Activated CD4-positive, alpha-beta T cell treated with anti-CD3 and anti-CD28 coated beads, Interleukin-2, amount 10 ng/mL, durations not matched to agents 7 days and 5 days (primary cell): ENCODE measurements at regions not wholly inside any gene's neighbourhood (a gene's known extent, or its start where the extent isn't known, plus 50 kb on each side); places are given as distances from the start of the nearest gene placed in this dataset.

Experiments
- CTCF ChIA-PET: fragments of 350-600 bp; sonication (Branson Sonifier 250); formaldehyde crosslinking; loops from one replicate; lab custom pipeline; 2021; ENCODE audit warnings: antibody characterized with exemption; lab: Charles Lee
- POLR2A ChIA-PET: fragments of 350-600 bp; sonication (Branson Sonifier 250); formaldehyde crosslinking; loops from one replicate; lab custom pipeline; 2021; ENCODE audit warnings: antibody characterized with exemption; lab: Charles Lee
- DNase-seq: peaks from one replicate; pipeline ENCODE4 v3.0.0-alpha.2; 2020
- H3K27ac Mint-ChIP-seq: one replicate; pipeline ENCODE4 v1.8.0; 2021; ENCODE audit warnings: mild to moderate bottlenecking, moderate library complexity, mixed read lengths
- H3K27me3 Mint-ChIP-seq: one replicate; pipeline ENCODE4 v1.8.0; 2021; ENCODE audit warnings: mixed read lengths
- H3K36me3 Mint-ChIP-seq: one replicate; pipeline ENCODE4 v1.8.0; 2021; ENCODE audit warnings: low read depth, mixed read lengths
- H3K4me1 Mint-ChIP-seq: one replicate; pipeline ENCODE4 v1.8.0; 2021; ENCODE audit warnings: mixed read lengths
- H3K4me3 Mint-ChIP-seq: one replicate; pipeline ENCODE4 v1.8.0; 2021; ENCODE audit warnings: mild to moderate bottlenecking, moderate library complexity, mixed read lengths
- H3K9me3 Mint-ChIP-seq: one replicate; pipeline ENCODE4 v1.8.0; 2021; ENCODE audit warnings: mixed read lengths

- Mint-ChIP-seq H3K27me3 (no peaks in the 10 kb centered on the region), H3K4me3 (no peak overlapping the region), H3K27ac (no peak overlapping the region), H3K9me3 (peaks cover 24% of the 10 kb centered on the region), H3K36me3 (no peaks in the 10 kb centered on the region), H3K4me1 (no peaks in the 10 kb centered on the region)
- DNase-seq = no peak
- POLR2A ChIA-PET = no interaction called here
- CTCF ChIA-PET = no interaction called here
Measured at GRCh38 chr16:6926341-6926740, 406.3 kb upstream of the RBFOX1 start.

- no peaks in the 10 kb centered on the region for H3K36me3 Mint-ChIP-seq
- ChIA-PET POLR2A (no interaction called here), CTCF (no interaction called here)
- H3K4me3 Mint-ChIP-seq = no peak overlapping the region
- no peaks in the 10 kb centered on the region for H3K27me3 Mint-ChIP-seq
- H3K9me3 Mint-ChIP-seq = peaks cover 7% of the 10 kb centered on the region
- H3K4me1 Mint-ChIP-seq = no peaks in the 10 kb centered on the region
- no peak overlapping the region for H3K27ac Mint-ChIP-seq
- no peak for DNase-seq
Measured at GRCh38 chr16:6918646-6919045, 414.0 kb upstream of the RBFOX1 start.

- ChIA-PET CTCF (no interaction called here), POLR2A (no interaction called here)
- H3K4me1 Mint-ChIP-seq = no peaks in the 10 kb centered on the region
- no peak for DNase-seq
- no peaks in the 10 kb centered on the region for H3K36me3 Mint-ChIP-seq
- peaks cover 13% of the 10 kb centered on the region for H3K9me3 Mint-ChIP-seq
- H3K27me3 Mint-ChIP-seq = no peaks in the 10 kb centered on the region
- H3K27ac Mint-ChIP-seq = no peak overlapping the region
- no peak overlapping the region for H3K4me3 Mint-ChIP-seq
Measured at GRCh38 chr16:6916946-6917345, 415.7 kb upstream of the RBFOX1 start.

- Mint-ChIP-seq H3K4me1 (no peaks in the 10 kb centered on the region), H3K4me3 (no peak overlapping the region), H3K27ac (no peak overlapping the region), H3K9me3 (peaks cover 8% of the 10 kb centered on the region), H3K36me3 (no peaks in the 10 kb centered on the region), H3K27me3 (no peaks in the 10 kb centered on the region)
- no peak for DNase-seq
- POLR2A ChIA-PET = no interaction called here
- CTCF ChIA-PET = no interaction called here
Measured at GRCh38 chr16:6913566-6913965, 419.1 kb upstream of the RBFOX1 start.

GRCh38 chr16:6910301-6910700, 422.3 kb upstream of the RBFOX1 start:
- H3K27ac Mint-ChIP-seq = no peak overlapping the region
- H3K36me3 Mint-ChIP-seq = no peaks in the 10 kb centered on the region
- H3K4me3 Mint-ChIP-seq = no peak overlapping the region
- ChIA-PET CTCF (no interaction called here), POLR2A (no interaction called here)
- peaks cover 8% of the 10 kb centered on the region for H3K9me3 Mint-ChIP-seq
- H3K27me3 Mint-ChIP-seq = no peaks in the 10 kb centered on the region
- no peaks in the 10 kb centered on the region for H3K4me1 Mint-ChIP-seq
- DNase-seq = no peak

GRCh38 chr16:6905601-6906000, 427.0 kb upstream of the RBFOX1 start:
- Mint-ChIP-seq H3K36me3 (no peaks in the 10 kb centered on the region), H3K27ac (no peak overlapping the region), H3K4me1 (no peaks in the 10 kb centered on the region), H3K4me3 (no peak overlapping the region), H3K9me3 (peaks cover 8% of the 10 kb centered on the region), H3K27me3 (no peaks in the 10 kb centered on the region)
- DNase-seq = no peak
- POLR2A ChIA-PET = no interaction called here
- CTCF ChIA-PET = interaction anchor here (0.7 kb wide), 1 partner anchor 11 kb away, joined by 4 read pairs; no protein-coding TSS in a partner anchor

- Mint-ChIP-seq H3K27me3 (no peaks in the 10 kb centered on the region), H3K4me3 (no peak overlapping the region), H3K9me3 (peaks cover 17% of the 10 kb centered on the region), H3K27ac (no peak overlapping the region), H3K36me3 (no peaks in the 10 kb centered on the region), H3K4me1 (no peaks in the 10 kb centered on the region)
- ChIA-PET POLR2A (no interaction called here), CTCF (no interaction called here)
- no peak for DNase-seq
Measured at GRCh38 chr16:6903671-6904070, 429.0 kb upstream of the RBFOX1 start.

- ChIA-PET CTCF (no interaction called here), POLR2A (no interaction called here)
- Mint-ChIP-seq H3K36me3 (no peaks in the 10 kb centered on the region), H3K9me3 (peaks cover 14% of the 10 kb centered on the region), H3K27me3 (no peaks in the 10 kb centered on the region), H3K4me3 (no peak overlapping the region), H3K4me1 (no peaks in the 10 kb centered on the region), H3K27ac (no peak overlapping the region)
- no peak for DNase-seq
Measured at GRCh38 chr16:6898896-6899295, 433.7 kb upstream of the RBFOX1 start.

GRCh38 chr16:6897876-6898485, 434.7 kb upstream of the RBFOX1 start:
- no peaks in the 10 kb centered on the region for H3K27me3 Mint-ChIP-seq
- peaks cover 10% of the 10 kb centered on the region for H3K9me3 Mint-ChIP-seq
- H3K27ac Mint-ChIP-seq = no peak overlapping the region
- H3K4me3 Mint-ChIP-seq = no peak overlapping the region
- no peaks in the 10 kb centered on the region for H3K4me1 Mint-ChIP-seq
- CTCF ChIA-PET = no interaction called here
- no peak for DNase-seq
- POLR2A ChIA-PET = no interaction called here
- no peaks in the 10 kb centered on the region for H3K36me3 Mint-ChIP-seq

GRCh38 chr16:6892966-6893365, 439.7 kb upstream of the RBFOX1 start:
- POLR2A ChIA-PET = no interaction called here
- Mint-ChIP-seq H3K36me3 (no peaks in the 10 kb centered on the region), H3K4me3 (no peak overlapping the region), H3K27ac (no peak overlapping the region), H3K27me3 (no peaks in the 10 kb centered on the region), H3K9me3 (peaks cover 6% of the 10 kb centered on the region), H3K4me1 (no peaks in the 10 kb centered on the region)
- no peak for DNase-seq
- CTCF ChIA-PET = no interaction called here

- Mint-ChIP-seq H3K27me3 (no peaks in the 10 kb centered on the region), H3K9me3 (peaks cover 11% of the 10 kb centered on the region), H3K36me3 (no peaks in the 10 kb centered on the region), H3K4me3 (no peak overlapping the region), H3K27ac (no peak overlapping the region), H3K4me1 (no peaks in the 10 kb centered on the region)
- CTCF ChIA-PET = no interaction called here
- DNase-seq = no peak
- POLR2A ChIA-PET = no interaction called here
Measured at GRCh38 chr16:6891496-6891895, 441.1 kb upstream of the RBFOX1 start.

- Mint-ChIP-seq H3K27me3 (no peaks in the 10 kb centered on the region), H3K4me3 (no peak overlapping the region), H3K9me3 (peaks cover 14% of the 10 kb centered on the region), H3K27ac (no peak overlapping the region), H3K4me1 (no peaks in the 10 kb centered on the region), H3K36me3 (no peaks in the 10 kb centered on the region)
- CTCF ChIA-PET = no interaction called here
- POLR2A ChIA-PET = no interaction called here
- DNase-seq = no peak
Measured at GRCh38 chr16:6888531-6888930, 444.1 kb upstream of the RBFOX1 start.

GRCh38 chr16:6884002-6884401, 448.6 kb upstream of the RBFOX1 start:
- Mint-ChIP-seq H3K27me3 (no peaks in the 10 kb centered on the region), H3K9me3 (peaks cover 10% of the 10 kb centered on the region), H3K36me3 (no peaks in the 10 kb centered on the region), H3K4me1 (no peaks in the 10 kb centered on the region), H3K27ac (no peak overlapping the region), H3K4me3 (no peak overlapping the region)
- ChIA-PET CTCF (no interaction called here), POLR2A (no interaction called here)
- DNase-seq = no peak

GRCh38 chr16:6880263-6880662, 452.4 kb upstream of the RBFOX1 start:
- Mint-ChIP-seq H3K9me3 (peaks cover 5% of the 10 kb centered on the region), H3K27me3 (no peaks in the 10 kb centered on the region), H3K4me1 (no peaks in the 10 kb centered on the region), H3K27ac (no peak overlapping the region), H3K4me3 (no peak overlapping the region), H3K36me3 (no peaks in the 10 kb centered on the region)
- ChIA-PET POLR2A (no interaction called here), CTCF (no interaction called here)
- no peak for DNase-seq
